HepG2 (cell line): ENCODE measurements at regions not wholly inside any gene's neighbourhood (a gene's known extent, or its start where the extent isn't known, plus 50 kb on each side); places are given as distances from the start of the nearest gene placed in this dataset.

Experiments
- ATAC-seq: fragments of 200-7000 bp; cut with Tn5 transposase; 3 replicates; pipeline ENCODE4 v1.9.1; 2020; ENCODE audit warnings: mild to moderate bottlenecking, moderate library complexity
- BruUV-seq: library from RNA; stranded (reverse); fragments of 400-500 nt; replicated peaks from 2 replicates; lab custom pipeline; 2021; lab: Mats Ljungman, UMichigan
- CTCF ChIA-PET: fragments of 300-600 bp; formaldehyde crosslinking; extraction: SDS; loops from one replicate; lab custom pipeline; 2021; ENCODE audit warnings: low total read pairs, inconsistent platforms, low intra/inter-chr PET ratio; lab: Yijun Ruan, JAX
- POLR2A ChIA-PET: fragments of 350-600 bp; sonication (Branson Sonifier 250); formaldehyde crosslinking; loops from one replicate; lab custom pipeline; 2020; ENCODE audit warnings: antibody characterized with exemption, inconsistent platforms; lab: Yijun Ruan, JAX
- DNase-seq: peaks from one replicate; pipeline ENCODE4 v3.0.0-alpha.2; 2015; ENCODE audit warnings: low spot score
- FAIRE-seq: peaks from 3 replicates; lab custom pipeline; 2011; peaks lifted over from hg19 to GRCh38; lab: Jason Lieb, UNC
- H2AFZ ChIP-seq: one replicate; pipeline ENCODE4 v1.6.1; 2011; ENCODE audit warnings: low read length, inconsistent platforms
- H3K27ac ChIP-seq: fragments of 300-600 bp; 3 replicates; pipeline ENCODE4 v1.8.0; 2011; ENCODE audit warnings: mixed run types, mild to moderate bottlenecking, mixed read lengths, low read length, inconsistent platforms; ENCODE audit not compliant: insufficient read depth; ENCODE audit errors: extremely low read length
- H3K27me3 ChIP-seq, 2 experiments: fragments of 200-600 bp in 1 of 2; 2 replicates in 1 of 2; 3 replicates in 1 of 2; pipeline versions ENCODE4 v1.6.0 to v1.8.0; 2011; ENCODE audit warnings: low read length in 2 of 2, mild to moderate bottlenecking in 2 of 2, moderate library complexity in 2 of 2, inconsistent platforms in 1 of 2; ENCODE audit not compliant: insufficient read depth in 2 of 2, control insufficient read depth in 1 of 2
- H3K36me3 ChIP-seq, 2 experiments: fragments of 200-600 bp in 1 of 2; replicated peaks in 1 of 2; 2 replicates in 1 of 2; 3 replicates in 1 of 2; pipeline versions ENCODE4 v1.5.1 to v1.8.0; 2011; ENCODE audit warnings: low read length in 2 of 2, inconsistent platforms in 1 of 2; ENCODE audit not compliant: insufficient read depth in 2 of 2, control insufficient read depth in 1 of 2
- H3K4me1 ChIP-seq: 2 replicates; pipeline ENCODE4 v1.5.1; 2012; ENCODE audit warnings: low read length, inconsistent platforms; ENCODE audit not compliant: insufficient read depth
- H3K4me2 ChIP-seq: 2 replicates; pipeline ENCODE4 v1.6.0; 2011; ENCODE audit warnings: low read depth, low read length, inconsistent platforms
- H3K4me3 ChIP-seq, 3 experiments: fragments of 200-600 bp in 1 of 3; sonication (generic), shearing (Covaris generic) in 1 of 3; replicated peaks in 1 of 3; 2 replicates each; pipeline ENCODE4 v1.5.1; 2011 to 2016; ENCODE audit warnings: low read length in 3 of 3, inconsistent platforms in 2 of 3, low read depth in 2 of 3, mild to moderate bottlenecking in 2 of 3, control low read depth in 1 of 3, mixed read lengths in 1 of 3; ENCODE audit not compliant: insufficient read depth in 1 of 3
- H3K79me2 ChIP-seq: one replicate; pipeline ENCODE4 v1.6.1; 2011; ENCODE audit warnings: low read length, inconsistent platforms; ENCODE audit not compliant: insufficient read depth
- H3K9ac ChIP-seq: 2 replicates; pipeline ENCODE4 v1.6.0; 2011; ENCODE audit warnings: mild to moderate bottlenecking, low read depth, low read length, inconsistent platforms; ENCODE audit not compliant: insufficient read depth
- H3K9me3 ChIP-seq: 2 replicates; pipeline ENCODE4 v1.5.1; 2012; ENCODE audit warnings: mild to moderate bottlenecking, low read length
- H4K20me1 ChIP-seq: 2 replicates; pipeline ENCODE4 v1.6.0; 2011; ENCODE audit warnings: inconsistent platforms, mild to moderate bottlenecking, low read length, moderate library complexity; ENCODE audit not compliant: insufficient read depth
- BCLAF1 ChIP-seq: fragments of 450-650 bp; IDR thresholded peaks from 2 replicates; pipeline ENCODE4 v1.6.1; 2017; ENCODE audit warnings: mild to moderate bottlenecking
- ETV5 ChIP-seq: IDR thresholded peaks from 2 replicates; pipeline ENCODE4 v1.6.1; 2018; ENCODE audit warnings: missing biosample characterization, missing genetic modification reagents, inconsistent platforms, borderline replicate concordance
- FOSL2 ChIP-seq: sonication (generic); formaldehyde crosslinking; IDR thresholded peaks from 2 replicates; pipeline ENCODE4 v1.4.0; 2020; ENCODE audit warnings: missing genetic modification reagents
- MAFF ChIP-seq: IDR thresholded peaks from 2 replicates; pipeline ENCODE4 v1.6.1; 2011; ENCODE audit warnings: low read depth, low read length, improper control_type of control experiment
- RBM22 ChIP-seq: fragments of 200-400 bp; formaldehyde crosslinking; optimal IDR thresholded peaks from 2 replicates; pipeline ENCODE3; 2017; ENCODE audit warnings: mild to moderate bottlenecking, low read length, moderate library complexity
- SMC3 ChIP-seq: IDR thresholded peaks from 2 replicates; pipeline ENCODE4 v1.6.1; 2011; ENCODE audit warnings: low read length, improper control_type of control experiment
- TERF1 ChIP-seq: sonication (generic); formaldehyde crosslinking; IDR thresholded peaks from 2 replicates; pipeline ENCODE4 v1.8.0; 2022; ENCODE audit warnings: mild to moderate bottlenecking, missing genetic modification reagents, moderate library complexity
- ZBTB38 ChIP-seq: sonication (generic); formaldehyde crosslinking; IDR thresholded peaks from 2 replicates; pipeline ENCODE4 v1.5.1; 2020; ENCODE audit warnings: mild to moderate bottlenecking, missing genetic modification reagents
- WGBS: methylation state at CpG from one replicate; pipeline ENCODE4 v1.1.6; 2017; ENCODE audit warnings: low lambda C conversion rate; 5-methylcytosine and 5-hydroxymethylcytosine counted together
- in situ Hi-C: cut with HindIII; loops from 2 replicates; pipeline ENCODE4 v1.10.0; 2017; ENCODE audit warnings: low pct_unique_long_range_greater_than_20kb; ENCODE audit not compliant: extremely low pct_ligation_motif_present
- intact Hi-C: fragments of 100-400 bp; cut with micrococcal nuclease; formaldehyde crosslinking; loops from one replicate; pipeline ENCODE4 v1.10.0; 2022; ENCODE audit not compliant: unreplicated experiment
- TF ChIP-seq, protein P1 (sequence below): sonication (generic); formaldehyde crosslinking; IDR thresholded peaks from 2 replicates; pipeline ENCODE4 v1.8.0; 2022; ENCODE audit warnings: missing genetic modification reagents, mild to moderate bottlenecking, moderate library complexity, borderline replicate concordance

- no peaks in the 10 kb centered on the region for H3K27me3 ChIP-seq
- H3K36me3 ChIP-seq: no peaks in the 10 kb centered on the region
- H3K4me3 ChIP-seq: no peak overlapping the region
- TF ChIP-seq FOSL2 (CRISPR knock-in tag) (no peak), ZBTB38 (no peak), ETV5 (CRISPR knock-in tag) (no peak), TERF1 (CRISPR knock-in tag) (no peak), RBM22 (no peak), BCLAF1 (no peak), SMC3 (no peak), MAFF (no peak)
- TF ChIP-seq, protein P1, sequence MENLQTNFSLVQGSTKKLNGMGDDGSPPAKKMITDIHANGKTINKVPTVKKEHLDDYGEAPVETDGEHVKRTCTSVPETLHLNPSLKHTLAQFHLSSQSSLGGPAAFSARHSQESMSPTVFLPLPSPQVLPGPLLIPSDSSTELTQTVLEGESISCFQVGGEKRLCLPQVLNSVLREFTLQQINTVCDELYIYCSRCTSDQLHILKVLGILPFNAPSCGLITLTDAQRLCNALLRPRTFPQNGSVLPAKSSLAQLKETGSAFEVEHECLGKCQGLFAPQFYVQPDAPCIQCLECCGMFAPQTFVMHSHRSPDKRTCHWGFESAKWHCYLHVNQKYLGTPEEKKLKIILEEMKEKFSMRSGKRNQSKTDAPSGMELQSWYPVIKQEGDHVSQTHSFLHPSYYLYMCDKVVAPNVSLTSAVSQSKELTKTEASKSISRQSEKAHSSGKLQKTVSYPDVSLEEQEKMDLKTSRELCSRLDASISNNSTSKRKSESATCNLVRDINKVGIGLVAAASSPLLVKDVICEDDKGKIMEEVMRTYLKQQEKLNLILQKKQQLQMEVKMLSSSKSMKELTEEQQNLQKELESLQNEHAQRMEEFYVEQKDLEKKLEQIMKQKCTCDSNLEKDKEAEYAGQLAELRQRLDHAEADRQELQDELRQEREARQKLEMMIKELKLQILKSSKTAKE (CRISPR knock-in tag): no peak
- WGBS: 13% methylated on average over 3 of the region's 3 CpGs
- no peaks in the 10 kb centered on the region for H3K4me1 ChIP-seq
- H3K4me2 ChIP-seq: no peak overlapping the region
- POLR2A ChIA-PET: no interaction called here
- H4K20me1 ChIP-seq: no peaks in the 10 kb centered on the region
- intact Hi-C loops (no loop called here), in situ Hi-C loops (no loop called here)
- no peaks in the 10 kb centered on the region for H3K79me2 ChIP-seq
- H3K9me3 ChIP-seq: peaks cover 43% of the 10 kb centered on the region
- H3K27ac ChIP-seq: no peak overlapping the region
- no peak overlapping the region for H2AFZ ChIP-seq
- no TSS peak for BruUV-seq
- ATAC-seq (no peak), DNase-seq (no peak), FAIRE-seq (no peak)
- H3K9ac ChIP-seq: no peak overlapping the region
- CTCF ChIA-PET: no interaction called here
Measured at GRCh38 chr5:12777342-12777741, 873.1 kb upstream of the CTNND2 start.
